ENCODE measurements at regions not wholly inside any gene's neighbourhood (a gene's known extent, or its start where the extent isn't known, plus 50 kb on each side); places are given as distances from the start of the nearest gene placed in this dataset.

GRCh38 chr1:58874757-58875755 is 91.2 kb upstream of the JUN start:
- FAIRE-seq, result peak; percentile 54
- in situ Hi-C loops (cut with MboI), result no loop called here
- no peaks in the 10 kb centered on the region for H4K20me1 ChIP-seq (replicated peaks; ENCODE audit: control insufficient read depth, insufficient read depth, low read length)
- H3K36me3 ChIP-seq (ENCODE audit: control insufficient read depth, insufficient read depth, low read length), result no peaks in the 10 kb centered on the region
- POLR2A ChIA-PET, result interaction anchor here (0.7 to 1.1 kb wide), 5 partner anchors 8 to 91 kb away, joined by 3 to 4 read pairs (median 4); partner anchors contain the start of gene JUN
- DNase-seq (ENCODE audit: extremely low read depth in 1 of 4, low spot score in 3 of 4), result no peak
- peak overlapping the region; percentile 73 for H2AFZ ChIP-seq (ENCODE audit: low read depth, low read length)
- intact Hi-C loops (cut with micrococcal nuclease), result no loop called here
- H3K79me2 ChIP-seq (ENCODE audit: control insufficient read depth, insufficient read depth, low read length), result no peaks in the 10 kb centered on the region
- H3K9ac ChIP-seq (ENCODE audit: insufficient read depth in 1 of 2, low read depth in 2 of 2, low read length in 2 of 2), result peak overlapping the region in 1 of 2 experiments; percentile 10; a peak in 1 of 4 replicates
- H3K27ac ChIP-seq (ENCODE audit: extremely low read depth, low read depth, low read length), result no peak overlapping the region; the same call in 2 of the 3 replicates
- WGBS (ENCODE audit: insufficient coverage, low coverage, missing lambda C conversion rate), result 34% methylated on average over 12 of the region's 12 CpGs
- H3K27me3 ChIP-seq (ENCODE audit: control insufficient read depth in 2 of 2, insufficient read depth in 2 of 2, low read length in 2 of 2), result no peaks in the 10 kb centered on the region
- H3K9me1 ChIP-seq (ENCODE audit: control insufficient read depth, insufficient read depth, low read length), result no peaks in the 10 kb centered on the region
- H3K9me3 ChIP-seq (replicated peaks; ENCODE audit: control insufficient read depth, insufficient read depth, low read depth, low read length), result no peaks in the 10 kb centered on the region
- BruUV-seq (replicated peaks), result no TSS peak
- H3K4me2 ChIP-seq (ENCODE audit: insufficient read depth, low read length), result peak overlapping the region; percentile 12; the same call in 1 of the 2 replicates
- ATAC-seq, result peak; percentile 21
- H3K4me3 ChIP-seq, result no peak overlapping the region
- CTCF ChIA-PET (ENCODE audit: low intra/inter-chr PET ratio), result no interaction called here
- TF ChIP-seq EP300 (IDR thresholded peaks at IDR 0.05; ENCODE audit: low read length), result 0 out of 2 replicates have a peak, but pooled peaks have one; percentile 4
- 0 out of 2 replicates have a peak, but pooled peaks have one; percentile 5 for TF ChIP-seq CXXC5 (CRISPR knock-in tag; IDR thresholded peaks at IDR 0.05)
- TF ChIP-seq CBFA2T2 (conservative IDR thresholded peaks at IDR 0.05), result 0 out of 2 replicates have a peak, but pooled peaks have one; percentile 22
- peak; percentile 73 for TF ChIP-seq RFX1 (IDR thresholded peaks at IDR 0.05)
- TF ChIP-seq ARID1B (IDR thresholded peaks at IDR 0.05), result peak; percentile 41
- TF ChIP-seq TAL1 (IDR thresholded peaks at IDR 0.05), result 0 out of 2 replicates have a peak, but pooled peaks have one; percentile 7
- peak; percentile 49 for TF ChIP-seq CBFA2T3 (IDR thresholded peaks at IDR 0.05)
- TF ChIP-seq TCF3 (CRISPR knock-in tag; IDR thresholded peaks at IDR 0.05), result 0 out of 2 replicates have a peak, but pooled peaks have one; percentile 29
- TF ChIP-seq HDAC3 (IDR thresholded peaks at IDR 0.05; ENCODE audit: borderline replicate concordance, partially characterized antibody), result no peak
- 0 out of 2 replicates have a peak, but pooled peaks have one; percentile 47 for TF ChIP-seq ZNF766 (CRISPR knock-in tag; conservative IDR thresholded peaks at IDR 0.05)
- no peak for TF ChIP-seq ZNF280A (IDR thresholded peaks at IDR 0.05; ENCODE audit: low read depth, partially characterized antibody)
- peak; percentile 38; the same call in 1 of the 2 replicates for TF ChIP-seq ZFX (CRISPR knock-in tag; IDR thresholded peaks at IDR 0.05)
- peak; percentile 86 for TF ChIP-seq FOXJ2 (tag; IDR thresholded peaks at IDR 0.05)
- no peak for TF ChIP-seq HSF4 (CRISPR knock-in tag; IDR thresholded peaks at IDR 0.05; ENCODE audit: borderline replicate concordance)
- TF ChIP-seq ZNF592 (IDR thresholded peaks at IDR 0.05), result peak; percentile 42; the same call in 1 of the 2 replicates
- no peak for TF ChIP-seq MEIS2 (IDR thresholded peaks at IDR 0.05; ENCODE audit: partially characterized antibody)
- H3K4me1 ChIP-seq (replicated peaks in 1 of 2; ENCODE audit: control insufficient read depth in 2 of 2, insufficient read depth in 2 of 2, low read length in 2 of 2), result peaks cover 10 to 44% of the 10 kb centered on the region in 2 experiments
